HG03025 (cell line): ENCODE measurements at regions not wholly inside any gene's neighbourhood (a gene's known extent, or its start where the extent isn't known, plus 50 kb on each side); places are given as distances from the start of the nearest gene placed in this dataset.

Experiments
- ATAC-seq: cut with Tn5 transposase; IDR thresholded peaks from one replicate; pipeline ENCODE4 v1.9.1; 2021; ENCODE audit warnings: mild to moderate bottlenecking, moderate library complexity; ENCODE audit not compliant: unreplicated experiment, low FRiP score

GRCh38 chr16:64892835-64893785, 228.8 kb downstream of the CDH11 start:
- no peak for ATAC-seq

- ATAC-seq = no peak
Observed at GRCh38 chr16:64889446-64889845, 232.4 kb downstream of the CDH11 start.

- no peak for ATAC-seq
Observed at GRCh38 chr16:64887651-64888050, 234.2 kb downstream of the CDH11 start.

- no peak for ATAC-seq
Observed at GRCh38 chr16:64882078-64882784, 239.6 kb downstream of the CDH11 start.

- no peak for ATAC-seq
Observed at GRCh38 chr16:64880994-64881393, 240.9 kb downstream of the CDH11 start.

GRCh38 chr16:64880006-64880405, 241.9 kb downstream of the CDH11 start:
- ATAC-seq = no peak

- no peak for ATAC-seq
Observed at GRCh38 chr16:64878940-64879339, 242.9 kb downstream of the CDH11 start.

GRCh38 chr16:64872101-64872500, 249.8 kb downstream of the CDH11 start:
- ATAC-seq = no peak

GRCh38 chr16:64870859-64871258, 251.0 kb downstream of the CDH11 start:
- no peak for ATAC-seq

- ATAC-seq = no peak
Observed at GRCh38 chr16:64869781-64870180, 252.1 kb downstream of the CDH11 start.

- ATAC-seq = no peak
Observed at GRCh38 chr16:64866021-64866420, 255.8 kb downstream of the CDH11 start.

GRCh38 chr16:64865069-64865696, 256.7 kb downstream of the CDH11 start:
- ATAC-seq = no peak

- no peak for ATAC-seq
Observed at GRCh38 chr16:64864232-64864809, 257.5 kb downstream of the CDH11 start.

GRCh38 chr16:64858076-64858475, 263.8 kb downstream of the CDH11 start:
- ATAC-seq = no peak

- no peak for ATAC-seq
Observed at GRCh38 chr16:64857411-64857810, 264.5 kb downstream of the CDH11 start.

GRCh38 chr16:64853551-64853950, 268.3 kb downstream of the CDH11 start:
- ATAC-seq = no peak

GRCh38 chr16:64846966-64847365, 274.9 kb downstream of the CDH11 start:
- ATAC-seq = no peak

- no peak for ATAC-seq
Observed at GRCh38 chr16:64845071-64845470, 276.8 kb downstream of the CDH11 start.

- no peak for ATAC-seq
Observed at GRCh38 chr16:64841482-64841881, 280.4 kb downstream of the CDH11 start.

GRCh38 chr16:64841071-64841470, 280.8 kb downstream of the CDH11 start:
- ATAC-seq = no peak

GRCh38 chr16:64830653-64831052, 291.2 kb downstream of the CDH11 start:
- no peak for ATAC-seq
